Ovary (tissue), 3 donors: ENCODE measurements at regions not wholly inside any gene's neighbourhood (a gene's known extent, or its start where the extent isn't known, plus 50 kb on each side); places are given as distances from the start of the nearest gene placed in this dataset.

Source experiments
- EP300 ChIP-seq: sonication (generic); formaldehyde crosslinking; IDR thresholded peaks from one replicate; pipeline ENCODE4 v1.6.1; 2017; ENCODE audit warnings: antibody characterized with exemption
- POLR2A ChIP-seq: fragments of 450-650 bp; IDR thresholded peaks from one replicate; pipeline ENCODE4 v1.6.1; 2017; ENCODE audit warnings: antibody characterized with exemption, mild to moderate bottlenecking, moderate library complexity
- TF ChIP-seq, protein P1 (sequence below), 3 donors: fragments of 450-650 bp in 2 of 3; fragments of 200-600 bp in 1 of 3; IDR thresholded peaks; one replicate each; pipeline versions ENCODE4 v1.5.1 to v1.8.0; 2016 to 2022; ENCODE audit warnings: antibody characterized with exemption in 3 of 3, mild to moderate bottlenecking in 1 of 3
- donor health status: DM: no; HTN: no; CAD: no.

- TF ChIP-seq EP300 = no peak
- TF ChIP-seq, protein P1, sequence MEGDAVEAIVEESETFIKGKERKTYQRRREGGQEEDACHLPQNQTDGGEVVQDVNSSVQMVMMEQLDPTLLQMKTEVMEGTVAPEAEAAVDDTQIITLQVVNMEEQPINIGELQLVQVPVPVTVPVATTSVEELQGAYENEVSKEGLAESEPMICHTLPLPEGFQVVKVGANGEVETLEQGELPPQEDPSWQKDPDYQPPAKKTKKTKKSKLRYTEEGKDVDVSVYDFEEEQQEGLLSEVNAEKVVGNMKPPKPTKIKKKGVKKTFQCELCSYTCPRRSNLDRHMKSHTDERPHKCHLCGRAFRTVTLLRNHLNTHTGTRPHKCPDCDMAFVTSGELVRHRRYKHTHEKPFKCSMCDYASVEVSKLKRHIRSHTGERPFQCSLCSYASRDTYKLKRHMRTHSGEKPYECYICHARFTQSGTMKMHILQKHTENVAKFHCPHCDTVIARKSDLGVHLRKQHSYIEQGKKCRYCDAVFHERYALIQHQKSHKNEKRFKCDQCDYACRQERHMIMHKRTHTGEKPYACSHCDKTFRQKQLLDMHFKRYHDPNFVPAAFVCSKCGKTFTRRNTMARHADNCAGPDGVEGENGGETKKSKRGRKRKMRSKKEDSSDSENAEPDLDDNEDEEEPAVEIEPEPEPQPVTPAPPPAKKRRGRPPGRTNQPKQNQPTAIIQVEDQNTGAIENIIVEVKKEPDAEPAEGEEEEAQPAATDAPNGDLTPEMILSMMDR (IDR thresholded peaks at IDR 0.05) = no peak
- TF ChIP-seq POLR2A = no peak
These were observed 757.7 kb upstream of the ID2 start for GRCh38 chr2:7924023-7924762.
